CD4-positive, CD25-positive, alpha-beta regulatory T cell (primary cell): ENCODE measurements at regions not wholly inside any gene's neighbourhood (a gene's known extent, or its start where the extent isn't known, plus 50 kb on each side); places are given as distances from the start of the nearest gene placed in this dataset.

Experiments used
- ATAC-seq, 2 donors: fragments of 150-1000 bp; cut with Tn5 transposase; one replicate each; pipeline ENCODE4 v1.10.0; 2021; ENCODE audit warnings: low read depth in 2 of 2, moderate number of reproducible peaks in 2 of 2, moderate library complexity in 1 of 2
- DNase-seq, 3 donors: peaks; one replicate each; pipeline versions ENCODE4 v3.0.0 to v3.0.0-alpha.2; 2012 to 2022; ENCODE audit warnings: mixed read lengths in 1 of 3
- H3K27ac ChIP-seq: one replicate; pipeline ENCODE4 v1.7.0; 2013; ENCODE audit warnings: mild to moderate bottlenecking, low read length; ENCODE audit not compliant: insufficient read depth, poor library complexity, severe bottlenecking
- H3K27me3 ChIP-seq: one replicate; pipeline ENCODE4 v1.7.0; 2013; ENCODE audit warnings: low read length; ENCODE audit not compliant: control insufficient read depth, insufficient read depth
- H3K36me3 ChIP-seq: one replicate; pipeline ENCODE4 v1.7.0; 2013; ENCODE audit warnings: mild to moderate bottlenecking, low read length, moderate library complexity; ENCODE audit not compliant: control insufficient read depth, insufficient read depth
- H3K4me1 ChIP-seq: 2 replicates; pipeline ENCODE4 v1.7.0; 2013; ENCODE audit warnings: mild to moderate bottlenecking, low read length; ENCODE audit not compliant: insufficient read depth, control insufficient read depth, poor library complexity, severe bottlenecking
- H3K4me3 ChIP-seq: one replicate; pipeline ENCODE4 v1.7.0; 2013; ENCODE audit warnings: low read depth, mild to moderate bottlenecking, low read length, moderate library complexity
- H3K9me3 ChIP-seq, 2 experiments: 1 replicate in 1 of 2; 2 replicates in 1 of 2; pipeline ENCODE4 v1.7.0; 2013; ENCODE audit warnings: low read length in 2 of 2, mild to moderate bottlenecking in 1 of 2, moderate library complexity in 1 of 2; ENCODE audit not compliant: control insufficient read depth in 2 of 2
- H3K27ac Mint-ChIP-seq, 3 donors: one replicate each; pipeline ENCODE4 v1.8.0; 2020 to 2022; ENCODE audit warnings: mild to moderate bottlenecking in 3 of 3, mixed read lengths in 3 of 3, moderate library complexity in 2 of 3
- H3K27me3 Mint-ChIP-seq: one replicate; pipeline ENCODE4 v1.8.0; 2022; ENCODE audit warnings: mild to moderate bottlenecking, mixed read lengths
- H3K36me3 Mint-ChIP-seq: one replicate; pipeline ENCODE4 v1.8.0; 2020; ENCODE audit warnings: mixed read lengths
- H3K4me1 Mint-ChIP-seq, 4 donors: one replicate each; pipeline ENCODE4 v1.8.0; 2020 to 2022; ENCODE audit warnings: mixed read lengths in 4 of 4, mild to moderate bottlenecking in 1 of 4
- H3K4me3 Mint-ChIP-seq, 4 donors: one replicate each; pipeline ENCODE4 v1.8.0; 2020 to 2022; ENCODE audit warnings: mild to moderate bottlenecking in 4 of 4, mixed read lengths in 4 of 4, moderate library complexity in 3 of 4
- H3K9me3 Mint-ChIP-seq, 7 donors: one replicate each; pipeline ENCODE4 v1.8.0; 2020 to 2022; ENCODE audit warnings: mixed read lengths in 7 of 7, mild to moderate bottlenecking in 3 of 7, moderate library complexity in 2 of 7

- peaks cover 1% of the 10 kb centered on the region for H3K27me3 ChIP-seq
- H3K4me3 Mint-ChIP-seq: no peak overlapping the region
- H3K9me3 ChIP-seq: no peaks in the 10 kb centered on the region
- H3K27me3 Mint-ChIP-seq: peaks cover 4% of the 10 kb centered on the region
- no peak overlapping the region for H3K27ac Mint-ChIP-seq
- no peaks in the 10 kb centered on the region for H3K4me1 ChIP-seq
- no peak for ATAC-seq
- no peak overlapping the region for H3K27ac ChIP-seq
- H3K9me3 Mint-ChIP-seq: peaks cover 0 to 2% (median 0%) of the 10 kb centered on the region in 7 donors
- H3K4me1 Mint-ChIP-seq: no peaks in the 10 kb centered on the region
- no peak overlapping the region for H3K4me3 ChIP-seq
- H3K36me3 ChIP-seq: no peaks in the 10 kb centered on the region
- H3K36me3 Mint-ChIP-seq: no peaks in the 10 kb centered on the region
- DNase-seq: no peak
Measured at GRCh38 chr6:79841577-79842375, 105.6 kb downstream of the ELOVL4 start.

DNA sequence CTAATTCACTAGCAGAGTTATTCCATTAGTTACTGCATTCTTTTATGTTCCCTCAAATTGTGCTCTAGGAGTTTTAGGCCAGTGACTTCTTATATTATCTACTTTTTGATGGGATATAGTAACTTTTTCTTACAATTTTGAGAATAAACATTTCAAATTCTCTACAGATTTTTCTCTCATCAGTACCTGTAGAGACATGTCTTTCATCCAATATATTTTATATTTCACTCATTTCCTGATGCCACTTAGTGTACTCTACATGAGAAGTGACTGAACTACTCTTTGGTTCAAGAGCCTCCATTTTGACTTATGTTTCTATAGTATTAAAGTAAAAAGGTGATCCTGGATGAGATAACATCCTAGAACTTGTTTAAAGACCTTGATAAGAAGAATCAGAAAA lies 108.5 kb downstream of the ELOVL4 start:
- ATAC-seq (no peak), DNase-seq (no peak)
- Histone ChIP-seq H3K27ac (no peak overlapping the region), H3K4me1 (no peaks in the 10 kb centered on the region), H3K36me3 (no peaks in the 10 kb centered on the region), H3K4me3 (no peak overlapping the region), H3K27me3 (peaks cover 1% of the 10 kb centered on the region), H3K9me3 (no peaks in the 10 kb centered on the region)
- Mint-ChIP-seq H3K4me1 (no peaks in the 10 kb centered on the region), H3K36me3 (no peaks in the 10 kb centered on the region), H3K27ac (no peak overlapping the region), H3K27me3 (peaks cover 4% of the 10 kb centered on the region), H3K9me3 (peaks cover 0 to 5% (median 0%) of the 10 kb centered on the region in 7 donors), H3K4me3 (no peak overlapping the region)

- Mint-ChIP-seq H3K4me1 (no peaks in the 10 kb centered on the region), H3K9me3 (peaks cover 0 to 3% (median 0%) of the 10 kb centered on the region in 7 donors)
Measured at GRCh38 chr6:79833964-79834284, 113.4 kb downstream of the ELOVL4 start.

DNA sequence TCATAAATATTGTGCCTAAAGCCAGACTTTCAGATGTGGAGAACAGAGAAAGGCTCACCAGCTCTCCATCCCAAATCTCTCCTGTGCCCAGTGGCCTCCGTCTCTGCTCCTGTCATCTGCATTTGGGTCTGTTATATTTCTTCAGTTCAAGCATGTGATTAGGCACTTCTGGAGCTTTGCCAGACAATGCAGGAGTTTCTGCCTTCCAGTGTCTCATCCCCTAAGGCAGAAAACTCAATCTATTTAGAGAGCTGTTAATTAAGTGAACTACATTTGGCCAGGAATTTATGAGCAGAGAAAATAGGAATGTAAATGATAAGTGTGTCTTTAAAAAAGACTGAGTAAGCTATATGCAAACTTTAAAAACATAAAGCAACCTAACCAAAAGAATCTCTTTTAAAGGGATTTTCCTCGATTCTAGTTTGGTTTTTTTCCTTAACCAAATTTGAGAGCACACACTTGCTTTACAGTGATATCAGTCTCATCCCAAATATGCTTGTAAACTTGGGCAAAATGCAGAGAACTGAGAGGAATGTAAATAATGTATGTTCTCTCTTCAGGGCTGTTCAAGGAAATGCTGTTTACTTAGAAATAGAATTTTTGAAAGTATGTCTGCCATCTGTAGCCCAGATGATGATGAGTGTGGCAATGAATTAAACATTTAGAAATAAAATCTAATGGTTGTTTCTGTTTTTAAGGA lies 113.9 kb downstream of the ELOVL4 start:
- Mint-ChIP-seq H3K4me1 (no peaks in the 10 kb centered on the region), H3K4me3 (no peak overlapping the region), H3K27me3 (peaks cover 9% of the 10 kb centered on the region), H3K27ac (no peak overlapping the region), H3K9me3 (peaks cover 0 to 3% (median 0%) of the 10 kb centered on the region in 7 donors), H3K36me3 (no peaks in the 10 kb centered on the region)
- H3K4me1 ChIP-seq: no peaks in the 10 kb centered on the region
- H3K9me3 ChIP-seq: no peaks in the 10 kb centered on the region
- peaks cover 1% of the 10 kb centered on the region for H3K27me3 ChIP-seq
- H3K27ac ChIP-seq: no peak overlapping the region
- H3K36me3 ChIP-seq: no peaks in the 10 kb centered on the region
- DNase-seq (no peak), ATAC-seq (no peak)
- H3K4me3 ChIP-seq: no peak overlapping the region

More at GRCh38 chr6:79833964-79834284, 113.4 kb downstream of the ELOVL4 start:
- H3K27ac ChIP-seq: no peak overlapping the region
- DNase-seq (no peak), ATAC-seq (no peak)
- peaks cover 9% of the 10 kb centered on the region for H3K27me3 Mint-ChIP-seq
- no peaks in the 10 kb centered on the region for H3K36me3 Mint-ChIP-seq
- H3K9me3 ChIP-seq: no peaks in the 10 kb centered on the region
- H3K36me3 ChIP-seq: no peaks in the 10 kb centered on the region
- H3K27me3 ChIP-seq: peaks cover 1% of the 10 kb centered on the region
- no peaks in the 10 kb centered on the region for H3K4me1 ChIP-seq
- no peak overlapping the region for H3K27ac Mint-ChIP-seq
- no peak overlapping the region for H3K4me3 Mint-ChIP-seq
- no peak overlapping the region for H3K4me3 ChIP-seq

- Mint-ChIP-seq H3K27ac (no peak overlapping the region), H3K27me3 (peaks cover 8% of the 10 kb centered on the region), H3K4me3 (no peak overlapping the region), H3K36me3 (no peaks in the 10 kb centered on the region), H3K4me1 (no peaks in the 10 kb centered on the region), H3K9me3 (peaks cover 0 to 3% (median 0%) of the 10 kb centered on the region in 7 donors)
- Histone ChIP-seq H3K36me3 (no peaks in the 10 kb centered on the region), H3K4me3 (no peak overlapping the region), H3K27ac (no peak overlapping the region), H3K27me3 (no peaks in the 10 kb centered on the region), H3K4me1 (no peaks in the 10 kb centered on the region), H3K9me3 (no peaks in the 10 kb centered on the region)
- no peak for ATAC-seq
- no peak for DNase-seq
Measured at GRCh38 chr6:79832723-79833122, 114.6 kb downstream of the ELOVL4 start.

DNA sequence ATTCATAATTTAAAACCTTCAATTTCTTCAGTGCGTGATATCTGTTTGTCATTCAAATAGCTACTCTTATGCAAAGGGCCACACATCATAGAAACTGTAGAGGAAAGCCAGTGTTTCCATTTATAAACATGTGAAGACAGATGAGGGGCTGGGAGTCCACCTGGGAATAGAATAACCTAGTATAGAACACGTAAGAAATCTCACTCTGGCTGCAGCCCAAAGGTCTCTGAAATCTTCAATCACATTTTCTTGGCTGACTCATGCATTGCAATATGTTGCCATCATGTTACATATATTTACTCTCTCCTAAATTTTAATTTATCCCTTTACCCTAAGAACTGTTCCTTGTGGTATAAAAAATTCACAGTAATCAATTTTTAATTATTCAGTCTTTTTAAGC lies 123.2 kb downstream of the ELOVL4 start:
- H3K27ac ChIP-seq: no peak overlapping the region
- no peaks in the 10 kb centered on the region for H3K36me3 ChIP-seq
- no peaks in the 10 kb centered on the region for H3K27me3 ChIP-seq
- Mint-ChIP-seq H3K9me3 (peaks cover 0 to 4% (median 0%) of the 10 kb centered on the region in 7 donors), H3K27me3 (peaks cover 15% of the 10 kb centered on the region), H3K4me1 (no peaks in the 10 kb centered on the region), H3K27ac (no peak overlapping the region), H3K4me3 (no peak overlapping the region), H3K36me3 (no peaks in the 10 kb centered on the region)
- ATAC-seq: no peak
- no peaks in the 10 kb centered on the region for H3K4me1 ChIP-seq
- H3K4me3 ChIP-seq: no peak overlapping the region
- no peak for DNase-seq
- no peaks in the 10 kb centered on the region for H3K9me3 ChIP-seq

- Histone ChIP-seq H3K4me3 (no peak overlapping the region), H3K4me1 (no peaks in the 10 kb centered on the region), H3K9me3 (no peaks in the 10 kb centered on the region), H3K27me3 (no peaks in the 10 kb centered on the region), H3K36me3 (no peaks in the 10 kb centered on the region), H3K27ac (no peak overlapping the region)
- H3K4me3 Mint-ChIP-seq: no peak overlapping the region
- DNase-seq: no peak
- no peaks in the 10 kb centered on the region for H3K36me3 Mint-ChIP-seq
- H3K4me1 Mint-ChIP-seq: no peaks in the 10 kb centered on the region
- no peak for ATAC-seq
- H3K27ac Mint-ChIP-seq: no peak overlapping the region
- H3K27me3 Mint-ChIP-seq: peaks cover 12% of the 10 kb centered on the region
- peaks cover 0 to 4% (median 0%) of the 10 kb centered on the region in 7 donors for H3K9me3 Mint-ChIP-seq
Measured at GRCh38 chr6:79821859-79822258, 125.5 kb downstream of the ELOVL4 start.

GRCh38 chr6:79818471-79818870 lies 128.9 kb downstream of the ELOVL4 start:
- no peak overlapping the region for H3K4me3 Mint-ChIP-seq
- H3K36me3 ChIP-seq: no peaks in the 10 kb centered on the region
- no peak overlapping the region for H3K4me3 ChIP-seq
- no peak overlapping the region for H3K27ac Mint-ChIP-seq
- no peaks in the 10 kb centered on the region for H3K27me3 ChIP-seq
- no peaks in the 10 kb centered on the region for H3K36me3 Mint-ChIP-seq
- no peaks in the 10 kb centered on the region for H3K9me3 ChIP-seq
- peaks cover 6% of the 10 kb centered on the region for H3K27me3 Mint-ChIP-seq
- H3K27ac ChIP-seq: no peak overlapping the region
- ATAC-seq: no peak
- no peak for DNase-seq
- H3K4me1 ChIP-seq: no peaks in the 10 kb centered on the region
- no peaks in the 10 kb centered on the region for H3K9me3 Mint-ChIP-seq
- no peaks in the 10 kb centered on the region for H3K4me1 Mint-ChIP-seq
